ENCODE measurements at regions not wholly inside any gene's neighbourhood (a gene's known extent, or its start where the extent isn't known, plus 50 kb on each side); places are given as distances from the start of the nearest gene placed in this dataset.

GRCh38 chr9:110076894-110077725, 130.8 kb downstream of the C9orf152 start:
- no peak for TF ChIP-seq EZH2 (IDR thresholded peaks at IDR 0.05; ENCODE audit: borderline replicate concordance)
- TF ChIP-seq, protein P1, sequence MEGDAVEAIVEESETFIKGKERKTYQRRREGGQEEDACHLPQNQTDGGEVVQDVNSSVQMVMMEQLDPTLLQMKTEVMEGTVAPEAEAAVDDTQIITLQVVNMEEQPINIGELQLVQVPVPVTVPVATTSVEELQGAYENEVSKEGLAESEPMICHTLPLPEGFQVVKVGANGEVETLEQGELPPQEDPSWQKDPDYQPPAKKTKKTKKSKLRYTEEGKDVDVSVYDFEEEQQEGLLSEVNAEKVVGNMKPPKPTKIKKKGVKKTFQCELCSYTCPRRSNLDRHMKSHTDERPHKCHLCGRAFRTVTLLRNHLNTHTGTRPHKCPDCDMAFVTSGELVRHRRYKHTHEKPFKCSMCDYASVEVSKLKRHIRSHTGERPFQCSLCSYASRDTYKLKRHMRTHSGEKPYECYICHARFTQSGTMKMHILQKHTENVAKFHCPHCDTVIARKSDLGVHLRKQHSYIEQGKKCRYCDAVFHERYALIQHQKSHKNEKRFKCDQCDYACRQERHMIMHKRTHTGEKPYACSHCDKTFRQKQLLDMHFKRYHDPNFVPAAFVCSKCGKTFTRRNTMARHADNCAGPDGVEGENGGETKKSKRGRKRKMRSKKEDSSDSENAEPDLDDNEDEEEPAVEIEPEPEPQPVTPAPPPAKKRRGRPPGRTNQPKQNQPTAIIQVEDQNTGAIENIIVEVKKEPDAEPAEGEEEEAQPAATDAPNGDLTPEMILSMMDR (IDR thresholded peaks at IDR 0.05; ENCODE audit: poor library complexity) = no peak

Measured in hepatocyte (in vitro differentiated cells).